Endothelial cell of umbilical vein (primary cell): ENCODE measurements at regions not wholly inside any gene's neighbourhood (a gene's known extent, or its start where the extent isn't known, plus 50 kb on each side); places are given as distances from the start of the nearest gene placed in this dataset.

Experiments used
- JUN ChIP-seq: IDR thresholded peaks from 2 replicates; pipeline ENCODE4 v1.6.1; 2011; ENCODE audit warnings: borderline replicate concordance, low read depth; ENCODE audit not compliant: insufficient read length, insufficient read depth
- POLR2A ChIP-seq: IDR thresholded peaks from 2 replicates; pipeline ENCODE4 v1.6.1; 2012; ENCODE audit warnings: low read depth, mild to moderate bottlenecking, control low read depth, low read length
- POLR2AphosphoS5 ChIP-seq: IDR thresholded peaks from 2 replicates; pipeline ENCODE4 v1.6.1; 2012; ENCODE audit warnings: low read depth, mild to moderate bottlenecking, control low read depth, low read length, moderate library complexity; ENCODE audit not compliant: insufficient read depth
- TF ChIP-seq, protein P1 (sequence below), 2 donors: IDR thresholded peaks; 1 replicate in 1 of 2; 2 replicates in 1 of 2; pipeline ENCODE4 v1.5.1; 2011; ENCODE audit warnings: low read length in 2 of 2, mild to moderate bottlenecking in 2 of 2, moderate library complexity in 2 of 2, control low read depth in 1 of 2, inconsistent platforms in 1 of 2, low read depth in 1 of 2; ENCODE audit not compliant: insufficient read depth in 1 of 2; ENCODE audit errors: extremely low read depth in 1 of 2

DNA sequence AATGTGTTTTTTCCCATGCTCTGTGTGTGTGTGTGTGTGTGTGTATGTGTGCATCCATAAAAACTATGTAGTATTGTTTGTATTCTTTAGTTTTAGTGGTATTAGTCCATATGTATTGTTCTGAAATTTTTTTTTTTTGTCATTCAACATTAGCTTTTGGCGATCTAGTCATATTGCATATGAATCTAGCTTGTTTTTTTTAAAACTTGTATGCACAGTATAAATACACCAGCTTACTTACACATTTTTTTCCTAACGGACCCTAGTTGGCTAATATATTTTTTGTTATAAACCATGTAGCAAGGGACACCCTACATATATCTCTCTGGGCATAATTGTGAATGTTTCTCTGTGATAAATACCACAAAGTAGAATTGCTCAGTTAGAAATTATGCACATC, 359.7 kb downstream of the SRGAP2C start:
- TF ChIP-seq, protein P1, sequence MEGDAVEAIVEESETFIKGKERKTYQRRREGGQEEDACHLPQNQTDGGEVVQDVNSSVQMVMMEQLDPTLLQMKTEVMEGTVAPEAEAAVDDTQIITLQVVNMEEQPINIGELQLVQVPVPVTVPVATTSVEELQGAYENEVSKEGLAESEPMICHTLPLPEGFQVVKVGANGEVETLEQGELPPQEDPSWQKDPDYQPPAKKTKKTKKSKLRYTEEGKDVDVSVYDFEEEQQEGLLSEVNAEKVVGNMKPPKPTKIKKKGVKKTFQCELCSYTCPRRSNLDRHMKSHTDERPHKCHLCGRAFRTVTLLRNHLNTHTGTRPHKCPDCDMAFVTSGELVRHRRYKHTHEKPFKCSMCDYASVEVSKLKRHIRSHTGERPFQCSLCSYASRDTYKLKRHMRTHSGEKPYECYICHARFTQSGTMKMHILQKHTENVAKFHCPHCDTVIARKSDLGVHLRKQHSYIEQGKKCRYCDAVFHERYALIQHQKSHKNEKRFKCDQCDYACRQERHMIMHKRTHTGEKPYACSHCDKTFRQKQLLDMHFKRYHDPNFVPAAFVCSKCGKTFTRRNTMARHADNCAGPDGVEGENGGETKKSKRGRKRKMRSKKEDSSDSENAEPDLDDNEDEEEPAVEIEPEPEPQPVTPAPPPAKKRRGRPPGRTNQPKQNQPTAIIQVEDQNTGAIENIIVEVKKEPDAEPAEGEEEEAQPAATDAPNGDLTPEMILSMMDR (IDR thresholded peaks at IDR 0.05; ENCODE audit: extremely low read depth in 1 of 2, insufficient read depth in 1 of 2, low read depth in 1 of 2, low read length in 2 of 2) = no peak
- TF ChIP-seq JUN (no peak), POLR2AphosphoS5 (no peak), POLR2A (no peak)
